HEK293 (cell line): ENCODE measurements at regions not wholly inside any gene's neighbourhood (a gene's known extent, or its start where the extent isn't known, plus 50 kb on each side); places are given as distances from the start of the nearest gene placed in this dataset.

Source experiments
- CTCF ChIA-PET: fragments of 350-600 bp; formaldehyde crosslinking; extraction: SDS; loops from one replicate; lab custom pipeline; 2021; ENCODE audit warnings: antibody characterized with exemption; lab: Yijun Ruan, JAX
- POLR2A ChIA-PET: fragments of 300-600 bp; formaldehyde crosslinking; extraction: SDS; loops from one replicate; lab custom pipeline; 2020; ENCODE audit warnings: antibody characterized with exemption, inconsistent platforms; lab: Yijun Ruan, JAX
- H3K27ac ChIP-seq: fragments of 200-500 bp; sonication (Bioruptor generic); 2 replicates; pipeline ENCODE4 v1.5.1; 2014; ENCODE audit warnings: low read depth, low read length, control low read depth, inconsistent platforms; ENCODE audit errors: extremely low read depth
- H3K36me3 ChIP-seq, 2 experiments: fragments of 200-500 bp in 1 of 2; sonication (Bioruptor generic) in 1 of 2; 1 replicate in 1 of 2; 2 replicates in 1 of 2; pipeline ENCODE4 v1.5.1; 2014 to 2017; ENCODE audit warnings: inconsistent platforms in 2 of 2, low read length in 2 of 2; ENCODE audit not compliant: control insufficient read depth in 2 of 2, insufficient read depth in 1 of 2
- H3K4me1 ChIP-seq: fragments of 200-500 bp; sonication (Bioruptor generic); 2 replicates; pipeline ENCODE4 v1.5.1; 2014; ENCODE audit warnings: mild to moderate bottlenecking, low read length, inconsistent platforms; ENCODE audit not compliant: control insufficient read depth, insufficient read depth
- H3K4me3 ChIP-seq: 2 replicates; pipeline ENCODE4 v1.5.1; 2011; ENCODE audit warnings: low read depth, mild to moderate bottlenecking, control low read depth, low read length, moderate library complexity
- H3K9me3 ChIP-seq: fragments of 200-500 bp; sonication (Bioruptor generic); 2 replicates; pipeline ENCODE4 v1.5.1; 2014; ENCODE audit warnings: low read depth, low read length, inconsistent platforms; ENCODE audit not compliant: control insufficient read depth, insufficient read depth
- ELK4 ChIP-seq: IDR thresholded peaks from 2 replicates; pipeline ENCODE4 v1.6.1; 2011; ENCODE audit warnings: mild to moderate bottlenecking, low read depth, low read length, borderline replicate concordance
- GFI1B ChIP-seq: fragments of 450-650 bp; formaldehyde crosslinking; IDR thresholded peaks from 2 replicates; pipeline ENCODE4 v1.5.1; 2016; ENCODE audit warnings: missing biosample characterization, missing genetic modification characterization
- GLI4 ChIP-seq: fragments of 450-650 bp; formaldehyde crosslinking; IDR thresholded peaks from 2 replicates; pipeline ENCODE4 v1.5.1; 2016; ENCODE audit warnings: missing biosample characterization, missing genetic modification characterization
- HOXC10 ChIP-seq: sonication (generic); formaldehyde crosslinking; IDR thresholded peaks from 2 replicates; pipeline ENCODE4 v1.8.1; 2023; ENCODE audit warnings: mild to moderate bottlenecking, missing genetic modification reagents
- MYNN ChIP-seq: fragments of 450-650 bp; formaldehyde crosslinking; IDR thresholded peaks from 2 replicates; pipeline ENCODE4 v1.5.1; 2016; ENCODE audit warnings: missing biosample characterization, missing genetic modification characterization, borderline replicate concordance
- REST ChIP-seq: fragments of 450-650 bp; formaldehyde crosslinking; IDR thresholded peaks from 2 replicates; pipeline ENCODE4 v1.5.1; 2016; ENCODE audit warnings: missing biosample characterization, missing genetic modification characterization
- SCRT2 ChIP-seq: fragments of 450-650 bp; formaldehyde crosslinking; IDR thresholded peaks from 2 replicates; pipeline ENCODE4 v1.5.1; 2016; ENCODE audit warnings: missing biosample characterization, missing genetic modification characterization
- TCF7L2 ChIP-seq: IDR thresholded peaks from 2 replicates; pipeline ENCODE4 v1.6.1; 2011; ENCODE audit warnings: low read depth, mild to moderate bottlenecking, inconsistent platforms, low read length, moderate library complexity, borderline replicate concordance
- TRIM28 ChIP-seq: IDR thresholded peaks from 2 replicates; pipeline ENCODE4 v1.6.1; 2011; ENCODE audit warnings: low read length, control low read depth, borderline replicate concordance
- ZBTB10 ChIP-seq: fragments of 450-650 bp; formaldehyde crosslinking; IDR thresholded peaks from 2 replicates; pipeline ENCODE4 v1.5.1; 2016; ENCODE audit warnings: missing biosample characterization, missing genetic modification characterization
- ZBTB7A ChIP-seq: fragments of 450-650 bp; formaldehyde crosslinking; IDR thresholded peaks from 2 replicates; pipeline ENCODE4 v1.5.1; 2016; ENCODE audit warnings: low read depth, missing biosample characterization, missing genetic modification characterization
- ZEB2 ChIP-seq: fragments of 450-650 bp; formaldehyde crosslinking; IDR thresholded peaks from 2 replicates; pipeline ENCODE4 v1.5.1; 2016; ENCODE audit warnings: missing biosample characterization, missing genetic modification characterization
- ZFP37 ChIP-seq: fragments of 450-650 bp; formaldehyde crosslinking; IDR thresholded peaks from 2 replicates; pipeline ENCODE4 v1.5.1; 2016; ENCODE audit warnings: missing biosample characterization, missing genetic modification characterization
- ZFP69B ChIP-seq: fragments of 450-650 bp; formaldehyde crosslinking; IDR thresholded peaks from 2 replicates; pipeline ENCODE4 v1.5.1; 2016; ENCODE audit warnings: missing biosample characterization, missing genetic modification characterization
- ZNF146 ChIP-seq: fragments of 450-650 bp; formaldehyde crosslinking; IDR thresholded peaks from 2 replicates; pipeline ENCODE4 v1.5.1; 2016; ENCODE audit warnings: missing biosample characterization, missing genetic modification characterization
- ZNF155 ChIP-seq: fragments of 450-650 bp; formaldehyde crosslinking; IDR thresholded peaks from 2 replicates; pipeline ENCODE4 v1.5.1; 2016; ENCODE audit warnings: missing biosample characterization, missing genetic modification characterization
- ZNF16 ChIP-seq: fragments of 450-650 bp; formaldehyde crosslinking; IDR thresholded peaks from 2 replicates; pipeline ENCODE4 v1.5.1; 2016; ENCODE audit warnings: low read depth, missing biosample characterization, missing genetic modification characterization
- ZNF292 ChIP-seq: fragments of 450-650 bp; formaldehyde crosslinking; IDR thresholded peaks from 2 replicates; pipeline ENCODE4 v1.5.1; 2016; ENCODE audit warnings: low read depth, missing biosample characterization, missing genetic modification characterization, borderline replicate concordance
- ZNF302 ChIP-seq: fragments of 450-650 bp; formaldehyde crosslinking; IDR thresholded peaks from 2 replicates; pipeline ENCODE4 v1.5.1; 2016; ENCODE audit warnings: missing biosample characterization, missing genetic modification characterization, low read depth
- ZNF311 ChIP-seq: fragments of 450-650 bp; formaldehyde crosslinking; IDR thresholded peaks from 2 replicates; pipeline ENCODE4 v1.5.1; 2017; ENCODE audit warnings: missing biosample characterization, missing genetic modification characterization, borderline replicate concordance
- ZNF341 ChIP-seq: fragments of 450-650 bp; formaldehyde crosslinking; IDR thresholded peaks from 2 replicates; pipeline ENCODE4; 2016; ENCODE audit warnings: low read depth, missing biosample characterization, missing genetic modification characterization
- ZNF426 ChIP-seq: fragments of 450-650 bp; formaldehyde crosslinking; IDR thresholded peaks from 2 replicates; pipeline ENCODE4 v1.5.1; 2017; ENCODE audit warnings: missing biosample characterization, missing genetic modification characterization, mild to moderate bottlenecking, inconsistent platforms, moderate library complexity
- ZNF530 ChIP-seq: fragments of 450-650 bp; formaldehyde crosslinking; IDR thresholded peaks from 2 replicates; pipeline ENCODE4 v1.5.1; 2016; ENCODE audit warnings: low read depth, missing biosample characterization, missing genetic modification characterization
- ZNF624 ChIP-seq: fragments of 450-650 bp; formaldehyde crosslinking; IDR thresholded peaks from 2 replicates; pipeline ENCODE4 v1.5.1; 2017; ENCODE audit warnings: missing biosample characterization, missing genetic modification characterization
- ZNF626 ChIP-seq: fragments of 450-650 bp; sonication (Bioruptor Pico); formaldehyde crosslinking; IDR thresholded peaks from 2 replicates; pipeline ENCODE4 v1.5.1; 2018; ENCODE audit warnings: missing biosample characterization, missing genetic modification characterization, inconsistent platforms
- ZNF677 ChIP-seq: fragments of 450-650 bp; IDR thresholded peaks from 2 replicates; pipeline ENCODE4 v1.5.0; 2018; ENCODE audit warnings: missing biosample characterization, mild to moderate bottlenecking, missing genetic modification characterization, moderate library complexity
- ZNF692 ChIP-seq: fragments of 450-650 bp; formaldehyde crosslinking; IDR thresholded peaks from 2 replicates; pipeline ENCODE4 v1.5.1; 2016; ENCODE audit warnings: missing biosample characterization, missing genetic modification characterization

GRCh38 chr16:48822431-48822830 is 212.5 kb upstream of the N4BP1 start:
- H3K4me1 ChIP-seq, result no peaks in the 10 kb centered on the region
- CTCF ChIA-PET, result interaction anchor here (0.8 kb wide), 1 partner anchor 9 kb away, joined by 3 read pairs; no protein-coding TSS in a partner anchor
- POLR2A ChIA-PET, result no interaction called here

GRCh38 chr16:48820379-48820778 is 210.4 kb upstream of the N4BP1 start:
- H3K36me3 ChIP-seq, result no peaks in the 10 kb centered on the region
- H3K4me3 ChIP-seq, result no peak overlapping the region
- H3K9me3 ChIP-seq, result no peaks in the 10 kb centered on the region
- POLR2A ChIA-PET, result no interaction called here
- TF ChIP-seq ZNF624 (tag by site-specific recombination) (no peak), ZNF146 (tag by site-specific recombination) (no peak), ZNF292 (tag by site-specific recombination) (no peak), ZNF16 (tag by site-specific recombination) (no peak), ZNF677 (no peak), ZBTB10 (no peak), ZNF692 (tag by site-specific recombination) (no peak), GLI4 (tag by site-specific recombination) (no peak), GFI1B (tag by site-specific recombination) (no peak), REST (tag by site-specific recombination) (no peak), ZBTB7A (tag by site-specific recombination) (no peak)
- CTCF ChIA-PET, result no interaction called here
- H3K4me1 ChIP-seq, result no peaks in the 10 kb centered on the region
- H3K27ac ChIP-seq, result no peak overlapping the region

More at GRCh38 chr16:48822431-48822830, 212.5 kb upstream of the N4BP1 start:
- Histone ChIP-seq H3K36me3 (no peaks in the 10 kb centered on the region), H3K9me3 (no peaks in the 10 kb centered on the region)
- TF ChIP-seq TRIM28, result no peak
- TF ChIP-seq ZNF530 (tag by site-specific recombination), result no peak
- no peak for TF ChIP-seq ZEB2 (tag by site-specific recombination)
- no peak for TF ChIP-seq HOXC10 (CRISPR knock-in tag)
- TF ChIP-seq SCRT2 (tag by site-specific recombination), result no peak
- TF ChIP-seq ZFP69B (tag by site-specific recombination), result no peak
- no peak for TF ChIP-seq TCF7L2
- no peak for TF ChIP-seq MYNN (tag by site-specific recombination)
- no peak for TF ChIP-seq ZNF311 (tag by site-specific recombination)
- TF ChIP-seq ELK4, result no peak
- TF ChIP-seq ZNF426 (tag by site-specific recombination), result no peak
- TF ChIP-seq GFI1B (tag by site-specific recombination), result no peak
- no peak for TF ChIP-seq ZNF341
- TF ChIP-seq ZNF155 (tag by site-specific recombination), result no peak
- no peak for TF ChIP-seq ZNF302 (tag by site-specific recombination)
- TF ChIP-seq ZFP37 (tag by site-specific recombination), result no peak
- no peak for TF ChIP-seq ZNF626
- TF ChIP-seq, all 188 proteins: peak for 0
- Histone ChIP-seq H3K27ac (no peak overlapping the region), H3K4me3 (no peak overlapping the region)
